ENCODE measurements at regions not wholly inside any gene's neighbourhood (a gene's known extent, or its start where the extent isn't known, plus 50 kb on each side); places are given as distances from the start of the nearest gene placed in this dataset.

- Mint-ChIP-seq H3K36me3 (ENCODE audit: low read depth) (no peaks in the 10 kb centered on the region), H3K27me3 (peaks cover 2% of the 10 kb centered on the region), H3K4me3 (no peak overlapping the region), H3K4me1 (no peaks in the 10 kb centered on the region), H3K27ac (no peak overlapping the region), H3K9me3 (no peaks in the 10 kb centered on the region)
- no peak for ATAC-seq
- no peak for DNase-seq
Observed at GRCh38 chr1:81588149-81588548, 212.6 kb upstream of the ADGRL2 start.

- Mint-ChIP-seq H3K4me3 (no peak overlapping the region), H3K27me3 (peaks cover under 1% of the 10 kb centered on the region), H3K36me3 (ENCODE audit: low read depth) (no peaks in the 10 kb centered on the region), H3K27ac (no peak overlapping the region), H3K9me3 (no peaks in the 10 kb centered on the region), H3K4me1 (no peaks in the 10 kb centered on the region)
- ATAC-seq (no peak), DNase-seq (no peak)
Observed at GRCh38 chr1:81587426-81587825, 213.3 kb upstream of the ADGRL2 start.

DNA sequence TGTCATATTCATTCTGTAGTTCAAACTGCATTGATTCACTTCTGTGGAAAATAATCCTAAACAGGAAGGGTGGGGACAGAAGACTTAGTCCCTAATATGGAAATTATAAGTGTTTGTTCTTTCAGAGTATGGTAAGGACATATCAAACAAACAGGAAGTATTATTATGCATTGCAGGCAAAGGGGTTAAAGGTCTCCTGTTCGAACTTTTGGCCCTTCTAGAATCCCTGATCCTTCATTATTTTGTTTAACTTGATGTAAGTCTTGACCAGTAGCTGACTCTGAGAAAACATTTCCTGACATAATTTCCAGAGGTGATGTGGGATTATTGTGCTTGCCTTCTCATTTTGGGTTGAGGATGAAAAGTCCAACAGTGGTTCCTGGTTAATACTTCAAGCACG is 215.4 kb upstream of the ADGRL2 start:
- Mint-ChIP-seq H3K36me3 (ENCODE audit: low read depth) (no peaks in the 10 kb centered on the region), H3K4me1 (peaks cover 2% of the 10 kb centered on the region), H3K27ac (no peak overlapping the region), H3K9me3 (no peaks in the 10 kb centered on the region), H3K27me3 (no peaks in the 10 kb centered on the region), H3K4me3 (no peak overlapping the region)
- ATAC-seq (no peak), DNase-seq (no peak)

DNA sequence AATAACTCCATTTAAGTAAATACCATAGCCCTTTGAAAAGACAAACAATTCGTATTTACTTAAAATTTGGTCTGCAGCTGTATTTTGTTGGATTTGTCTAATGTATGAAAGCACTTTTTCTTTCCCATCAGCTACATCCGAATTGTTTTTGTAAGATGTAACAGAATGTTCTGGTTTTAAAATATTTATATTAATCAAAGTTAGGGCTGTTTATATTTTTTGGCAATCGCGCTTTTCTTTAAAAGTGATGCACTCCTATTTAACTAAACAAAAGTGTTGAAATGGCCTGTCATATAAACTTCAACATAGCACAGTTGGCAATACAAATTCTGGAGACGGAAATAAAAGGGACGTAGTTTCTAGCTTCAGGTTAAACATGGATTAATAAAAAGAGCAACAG is 216.3 kb upstream of the ADGRL2 start:
- H3K9me3 Mint-ChIP-seq, result no peaks in the 10 kb centered on the region
- no peak for ATAC-seq
- peaks cover 2% of the 10 kb centered on the region for H3K4me1 Mint-ChIP-seq
- no peaks in the 10 kb centered on the region for H3K27me3 Mint-ChIP-seq
- no peak for DNase-seq
- H3K27ac Mint-ChIP-seq, result no peak overlapping the region
- no peaks in the 10 kb centered on the region for H3K36me3 Mint-ChIP-seq (ENCODE audit: low read depth)
- H3K4me3 Mint-ChIP-seq, result no peak overlapping the region

GRCh38 chr1:81583878-81584277 is 216.9 kb upstream of the ADGRL2 start:
- Mint-ChIP-seq H3K4me3 (no peak overlapping the region), H3K36me3 (ENCODE audit: low read depth) (no peaks in the 10 kb centered on the region), H3K4me1 (peaks cover 2% of the 10 kb centered on the region), H3K9me3 (no peaks in the 10 kb centered on the region), H3K27ac (no peak overlapping the region), H3K27me3 (no peaks in the 10 kb centered on the region)
- ATAC-seq, result no peak
- DNase-seq, result no peak

DNA sequence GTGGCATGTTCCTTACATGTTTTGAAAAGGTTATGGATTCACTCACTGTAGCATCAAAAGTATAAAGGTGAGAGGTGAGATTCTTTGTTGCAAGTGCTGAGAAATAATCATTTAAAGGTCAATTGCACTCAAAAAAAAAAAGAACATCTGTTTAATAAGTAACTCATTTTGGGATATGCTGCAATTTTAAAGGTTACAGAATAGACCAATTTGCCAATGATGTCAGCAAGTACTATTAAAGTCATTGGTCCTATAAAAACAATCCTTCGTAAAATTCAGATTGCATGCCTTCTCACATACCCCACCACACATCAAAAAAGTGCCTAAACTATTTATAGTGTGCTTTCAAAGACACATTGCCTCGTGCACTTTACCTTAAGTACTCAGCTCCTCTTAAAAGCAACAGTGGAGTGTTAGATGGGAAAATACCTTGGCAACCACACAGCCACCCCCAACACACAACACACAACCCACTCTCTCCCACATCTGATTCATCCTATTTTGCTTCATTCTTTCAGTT is 218.2 kb upstream of the ADGRL2 start:
- H3K27me3 Mint-ChIP-seq, result no peaks in the 10 kb centered on the region
- no peak for DNase-seq
- no peaks in the 10 kb centered on the region for H3K36me3 Mint-ChIP-seq (ENCODE audit: low read depth)
- H3K4me3 Mint-ChIP-seq, result no peak overlapping the region
- peaks cover 2% of the 10 kb centered on the region for H3K4me1 Mint-ChIP-seq
- no peak overlapping the region for H3K27ac Mint-ChIP-seq
- no peaks in the 10 kb centered on the region for H3K9me3 Mint-ChIP-seq
- ATAC-seq, result peak; percentile 84

GRCh38 chr1:81578867-81579266 is 221.9 kb upstream of the ADGRL2 start:
- Mint-ChIP-seq H3K27me3 (no peaks in the 10 kb centered on the region), H3K27ac (no peak overlapping the region), H3K9me3 (no peaks in the 10 kb centered on the region), H3K36me3 (ENCODE audit: low read depth) (no peaks in the 10 kb centered on the region), H3K4me3 (no peak overlapping the region), H3K4me1 (peaks cover 2% of the 10 kb centered on the region)
- ATAC-seq (no peak), DNase-seq (no peak)

GRCh38 chr1:81577004-81577697 is 223.6 kb upstream of the ADGRL2 start:
- Mint-ChIP-seq H3K4me1 (no peaks in the 10 kb centered on the region), H3K9me3 (no peaks in the 10 kb centered on the region), H3K27me3 (no peaks in the 10 kb centered on the region), H3K27ac (no peak overlapping the region), H3K36me3 (ENCODE audit: low read depth) (no peaks in the 10 kb centered on the region), H3K4me3 (no peak overlapping the region)
- ATAC-seq (no peak), DNase-seq (no peak)

DNA sequence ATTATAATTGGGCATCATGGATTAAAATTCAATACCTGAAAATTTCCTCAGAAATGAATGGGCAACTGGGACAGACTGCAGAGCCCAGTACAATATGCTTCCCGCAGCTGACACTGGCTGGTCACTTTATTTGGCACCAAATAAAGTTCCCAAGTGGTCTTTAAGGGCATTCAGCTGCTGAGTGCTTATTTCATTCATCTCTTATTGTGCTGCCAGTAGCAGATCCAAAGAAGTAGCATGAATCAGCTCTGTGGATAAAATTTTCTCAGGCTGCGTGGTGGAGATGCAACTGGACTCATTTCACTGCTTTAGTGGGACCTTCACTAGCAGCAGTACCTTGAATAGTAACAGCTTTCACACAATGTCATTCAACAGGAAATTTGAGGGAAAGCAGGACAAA is 226.3 kb upstream of the ADGRL2 start:
- ATAC-seq, result no peak
- H3K27me3 Mint-ChIP-seq, result no peaks in the 10 kb centered on the region
- no peaks in the 10 kb centered on the region for H3K36me3 Mint-ChIP-seq (ENCODE audit: low read depth)
- H3K27ac Mint-ChIP-seq, result no peak overlapping the region
- no peak overlapping the region for H3K4me3 Mint-ChIP-seq
- H3K4me1 Mint-ChIP-seq, result no peaks in the 10 kb centered on the region
- H3K9me3 Mint-ChIP-seq, result no peaks in the 10 kb centered on the region
- no peak for DNase-seq

GRCh38 chr1:81573458-81573857 is 227.3 kb upstream of the ADGRL2 start:
- H3K36me3 Mint-ChIP-seq (ENCODE audit: low read depth), result no peaks in the 10 kb centered on the region
- H3K9me3 Mint-ChIP-seq, result no peaks in the 10 kb centered on the region
- no peak overlapping the region for H3K4me3 Mint-ChIP-seq
- DNase-seq (no peak), ATAC-seq (no peak)
- no peaks in the 10 kb centered on the region for H3K27me3 Mint-ChIP-seq
- no peak overlapping the region for H3K27ac Mint-ChIP-seq
- H3K4me1 Mint-ChIP-seq, result no peaks in the 10 kb centered on the region

DNA sequence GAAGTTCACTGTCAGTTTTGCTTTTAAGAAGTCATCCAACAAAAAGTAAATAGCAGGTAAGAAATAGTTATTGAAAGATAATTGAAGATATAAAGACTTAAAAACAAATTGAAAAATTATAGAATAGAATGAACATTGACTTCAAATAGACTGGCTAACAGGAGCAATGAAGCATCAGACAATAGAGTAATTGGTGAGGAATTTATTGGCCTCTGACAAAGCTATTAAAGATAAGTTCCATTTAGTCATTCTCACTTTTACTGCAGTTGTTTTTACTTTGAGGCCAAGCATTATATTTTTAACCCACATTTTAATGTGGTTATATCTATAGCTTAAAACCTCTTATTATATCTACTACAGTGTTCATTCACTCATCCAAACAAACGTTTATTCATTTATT is 228.8 kb upstream of the ADGRL2 start:
- Mint-ChIP-seq H3K27me3 (no peaks in the 10 kb centered on the region), H3K36me3 (ENCODE audit: low read depth) (no peaks in the 10 kb centered on the region), H3K9me3 (peaks cover 3% of the 10 kb centered on the region), H3K4me3 (no peak overlapping the region), H3K27ac (no peak overlapping the region), H3K4me1 (no peaks in the 10 kb centered on the region)
- DNase-seq, result no peak
- ATAC-seq, result no peak

DNA sequence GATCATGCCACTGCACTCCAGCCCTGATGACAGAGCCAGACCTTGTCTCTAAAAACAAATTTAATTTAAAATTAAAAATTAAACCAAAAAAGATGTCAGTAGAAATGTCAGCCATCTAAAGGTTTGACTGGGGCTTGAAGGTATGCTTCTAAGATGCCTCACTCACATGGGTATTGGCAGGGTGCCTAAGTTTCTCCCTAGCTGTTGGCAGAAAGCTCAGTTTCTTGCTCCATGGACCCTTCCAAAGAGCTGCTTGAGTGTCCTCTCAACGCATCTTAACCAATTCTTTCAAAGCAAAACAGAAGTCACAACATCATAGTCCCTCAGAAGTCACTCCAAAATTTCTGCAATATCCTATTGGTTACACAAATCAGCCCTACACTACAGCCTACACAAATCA is 231.0 kb upstream of the ADGRL2 start:
- no peaks in the 10 kb centered on the region for H3K27me3 Mint-ChIP-seq
- no peak overlapping the region for H3K4me3 Mint-ChIP-seq
- no peak overlapping the region for H3K27ac Mint-ChIP-seq
- no peaks in the 10 kb centered on the region for H3K4me1 Mint-ChIP-seq
- ATAC-seq, result no peak
- H3K9me3 Mint-ChIP-seq, result peaks cover 3% of the 10 kb centered on the region
- DNase-seq, result no peak
- no peaks in the 10 kb centered on the region for H3K36me3 Mint-ChIP-seq (ENCODE audit: low read depth)

DNA sequence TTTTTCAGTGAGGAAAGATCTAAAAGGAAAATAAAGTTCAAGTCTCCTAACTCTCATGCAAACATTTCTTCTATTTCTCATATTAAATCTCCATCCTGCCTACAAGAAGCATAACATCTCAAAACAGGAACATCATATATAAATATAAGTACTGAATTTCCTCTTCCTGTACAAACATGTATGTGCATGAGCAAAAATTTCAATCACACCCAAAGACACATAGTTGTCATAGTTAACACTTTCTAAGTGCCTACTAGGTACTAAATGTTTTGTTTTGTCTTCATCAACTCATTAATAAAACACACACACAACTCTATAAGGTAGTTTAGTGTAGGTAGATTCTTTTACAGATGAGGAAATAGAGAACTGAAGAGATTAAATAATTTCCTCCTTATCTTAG is 237.1 kb upstream of the ADGRL2 start:
- H3K27ac Mint-ChIP-seq, result no peak overlapping the region
- no peak overlapping the region for H3K4me3 Mint-ChIP-seq
- H3K9me3 Mint-ChIP-seq, result peaks cover 8% of the 10 kb centered on the region

DNA sequence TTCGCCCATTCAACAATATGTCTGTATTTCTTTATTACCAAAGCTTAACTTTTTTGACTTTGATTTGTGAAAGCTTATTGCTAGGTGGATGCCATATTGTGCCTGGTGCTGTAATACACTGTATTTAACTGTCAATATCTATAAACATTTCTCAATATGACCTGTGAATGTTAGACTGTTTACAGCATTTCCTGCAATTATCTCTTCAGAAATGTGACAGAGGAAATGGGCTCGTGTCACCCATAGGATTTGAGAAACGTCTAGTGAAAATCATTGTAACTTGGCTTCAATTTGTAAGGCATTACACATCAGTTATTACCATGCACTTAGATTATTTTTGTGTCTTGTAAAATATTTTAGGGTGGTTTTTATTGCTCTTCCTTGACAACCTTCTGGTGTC is 237.8 kb upstream of the ADGRL2 start:
- ATAC-seq (no peak), DNase-seq (no peak)
- Mint-ChIP-seq H3K4me1 (no peaks in the 10 kb centered on the region), H3K4me3 (no peak overlapping the region), H3K27me3 (no peaks in the 10 kb centered on the region), H3K27ac (no peak overlapping the region), H3K36me3 (ENCODE audit: low read depth) (no peaks in the 10 kb centered on the region), H3K9me3 (peaks cover 5% of the 10 kb centered on the region)

More for the DNA sequence above, 237.1 kb upstream of the ADGRL2 start:
- DNase-seq (no peak), ATAC-seq (no peak)
- Mint-ChIP-seq H3K27me3 (no peaks in the 10 kb centered on the region), H3K4me1 (no peaks in the 10 kb centered on the region), H3K36me3 (ENCODE audit: low read depth) (no peaks in the 10 kb centered on the region)

- DNase-seq (no peak), ATAC-seq (no peak)
- H3K27ac Mint-ChIP-seq, result no peak overlapping the region
- H3K9me3 Mint-ChIP-seq, result peaks cover 5% of the 10 kb centered on the region
- H3K36me3 Mint-ChIP-seq (ENCODE audit: low read depth), result no peaks in the 10 kb centered on the region
- no peak overlapping the region for H3K4me3 Mint-ChIP-seq
- H3K4me1 Mint-ChIP-seq, result no peaks in the 10 kb centered on the region
- H3K27me3 Mint-ChIP-seq, result no peaks in the 10 kb centered on the region
Observed at GRCh38 chr1:81560629-81561028, 240.1 kb upstream of the ADGRL2 start.
